DOHH2 (cell line): ENCODE measurements at regions not wholly inside any gene's neighbourhood (a gene's known extent, or its start where the extent isn't known, plus 50 kb on each side); places are given as distances from the start of the nearest gene placed in this dataset.

Experiments
- EZH2phosphoT487 ChIP-seq: fragments of 200-600 bp; sonication (generic); IDR thresholded peaks from 2 replicates; pipeline ENCODE4 v1.6.1; 2017; ENCODE audit warnings: borderline replicate concordance, mild to moderate bottlenecking, antibody characterized with exemption, low read length, moderate library complexity, mixed read lengths
- TF ChIP-seq, protein P1 (sequence below): fragments of 200-600 bp; sonication (generic); IDR thresholded peaks from one replicate; pipeline ENCODE4 v1.5.1; 2014; ENCODE audit warnings: antibody characterized with exemption, mild to moderate bottlenecking, low read depth, low read length; ENCODE audit not compliant: poor library complexity, severe bottlenecking

- TF ChIP-seq, protein P1, sequence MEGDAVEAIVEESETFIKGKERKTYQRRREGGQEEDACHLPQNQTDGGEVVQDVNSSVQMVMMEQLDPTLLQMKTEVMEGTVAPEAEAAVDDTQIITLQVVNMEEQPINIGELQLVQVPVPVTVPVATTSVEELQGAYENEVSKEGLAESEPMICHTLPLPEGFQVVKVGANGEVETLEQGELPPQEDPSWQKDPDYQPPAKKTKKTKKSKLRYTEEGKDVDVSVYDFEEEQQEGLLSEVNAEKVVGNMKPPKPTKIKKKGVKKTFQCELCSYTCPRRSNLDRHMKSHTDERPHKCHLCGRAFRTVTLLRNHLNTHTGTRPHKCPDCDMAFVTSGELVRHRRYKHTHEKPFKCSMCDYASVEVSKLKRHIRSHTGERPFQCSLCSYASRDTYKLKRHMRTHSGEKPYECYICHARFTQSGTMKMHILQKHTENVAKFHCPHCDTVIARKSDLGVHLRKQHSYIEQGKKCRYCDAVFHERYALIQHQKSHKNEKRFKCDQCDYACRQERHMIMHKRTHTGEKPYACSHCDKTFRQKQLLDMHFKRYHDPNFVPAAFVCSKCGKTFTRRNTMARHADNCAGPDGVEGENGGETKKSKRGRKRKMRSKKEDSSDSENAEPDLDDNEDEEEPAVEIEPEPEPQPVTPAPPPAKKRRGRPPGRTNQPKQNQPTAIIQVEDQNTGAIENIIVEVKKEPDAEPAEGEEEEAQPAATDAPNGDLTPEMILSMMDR: no peak
- TF ChIP-seq EZH2phosphoT487: no peak
Measured at GRCh38 chr10:109696462-109696861, 226.8 kb downstream of the XPNPEP1 start.
